GM12864 (cell line): ENCODE measurements at regions not wholly inside any gene's neighbourhood (a gene's known extent, or its start where the extent isn't known, plus 50 kb on each side); places are given as distances from the start of the nearest gene placed in this dataset.
"Not testable (repeated sequence)": the region's sequence is repeated elsewhere in the genome, so short reads cannot be mapped to it uniquely, and the experiment has no call there.

Source experiments
- DNase-seq: peaks from one replicate; pipeline ENCODE4 v3.0.0-alpha.2; 2011; ENCODE audit warnings: low read depth
- H3K4me3 ChIP-seq: 2 replicates; pipeline ENCODE4 v1.5.1; 2011; ENCODE audit warnings: mild to moderate bottlenecking, low read depth, low read length, control low read depth
- TF ChIP-seq, protein P1 (sequence below): IDR thresholded peaks from 2 replicates; pipeline ENCODE4 v1.5.1; 2011; ENCODE audit warnings: low read depth, mild to moderate bottlenecking, moderate library complexity, low read length, control low read depth, inconsistent platforms; ENCODE audit errors: missing control alignments

DNA sequence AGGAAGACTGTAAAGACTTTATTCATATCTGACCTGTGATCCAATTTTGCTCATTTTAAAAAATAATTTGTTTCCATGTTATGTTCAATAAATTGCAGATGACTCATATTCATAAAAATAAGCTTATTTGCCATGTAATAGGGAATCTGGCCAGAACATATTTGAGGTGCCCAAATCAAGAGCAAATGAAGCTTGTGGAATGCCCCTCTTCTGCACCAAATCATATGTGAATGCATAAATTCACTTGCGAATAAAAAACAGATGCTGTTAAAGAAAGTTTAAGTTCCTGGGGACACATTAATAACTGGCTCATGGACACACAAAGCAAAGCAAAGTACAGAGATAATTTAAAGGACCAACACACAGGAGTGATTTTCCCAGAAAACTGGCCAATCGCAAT lies 279.0 kb upstream of the CDH2 start:
- TF ChIP-seq, protein P1, sequence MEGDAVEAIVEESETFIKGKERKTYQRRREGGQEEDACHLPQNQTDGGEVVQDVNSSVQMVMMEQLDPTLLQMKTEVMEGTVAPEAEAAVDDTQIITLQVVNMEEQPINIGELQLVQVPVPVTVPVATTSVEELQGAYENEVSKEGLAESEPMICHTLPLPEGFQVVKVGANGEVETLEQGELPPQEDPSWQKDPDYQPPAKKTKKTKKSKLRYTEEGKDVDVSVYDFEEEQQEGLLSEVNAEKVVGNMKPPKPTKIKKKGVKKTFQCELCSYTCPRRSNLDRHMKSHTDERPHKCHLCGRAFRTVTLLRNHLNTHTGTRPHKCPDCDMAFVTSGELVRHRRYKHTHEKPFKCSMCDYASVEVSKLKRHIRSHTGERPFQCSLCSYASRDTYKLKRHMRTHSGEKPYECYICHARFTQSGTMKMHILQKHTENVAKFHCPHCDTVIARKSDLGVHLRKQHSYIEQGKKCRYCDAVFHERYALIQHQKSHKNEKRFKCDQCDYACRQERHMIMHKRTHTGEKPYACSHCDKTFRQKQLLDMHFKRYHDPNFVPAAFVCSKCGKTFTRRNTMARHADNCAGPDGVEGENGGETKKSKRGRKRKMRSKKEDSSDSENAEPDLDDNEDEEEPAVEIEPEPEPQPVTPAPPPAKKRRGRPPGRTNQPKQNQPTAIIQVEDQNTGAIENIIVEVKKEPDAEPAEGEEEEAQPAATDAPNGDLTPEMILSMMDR = no peak
- DNase-seq = no peak
- no peak overlapping the region for H3K4me3 ChIP-seq

DNA sequence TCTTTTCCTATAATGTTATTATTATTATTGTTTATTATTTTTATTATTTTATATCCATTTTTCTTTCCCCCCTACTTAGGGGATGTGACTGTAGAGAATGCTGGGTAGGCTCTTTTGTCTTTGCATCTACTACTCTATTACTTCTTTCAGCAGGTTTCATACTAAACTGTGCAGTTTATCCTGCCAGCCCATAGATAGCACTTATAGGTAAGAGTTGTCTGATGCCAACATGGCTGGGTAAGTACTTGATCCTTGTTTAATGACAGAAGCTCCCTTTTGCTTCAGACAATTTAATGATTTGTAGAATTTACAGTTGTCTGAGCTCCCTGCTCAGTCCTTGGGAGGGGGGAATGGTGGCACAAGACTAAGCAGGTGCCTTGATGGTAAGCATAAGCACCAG lies 262.9 kb upstream of the CDH2 start:
- no peak for DNase-seq
- no peak overlapping the region for H3K4me3 ChIP-seq
- TF ChIP-seq, protein P1 = no peak

DNA sequence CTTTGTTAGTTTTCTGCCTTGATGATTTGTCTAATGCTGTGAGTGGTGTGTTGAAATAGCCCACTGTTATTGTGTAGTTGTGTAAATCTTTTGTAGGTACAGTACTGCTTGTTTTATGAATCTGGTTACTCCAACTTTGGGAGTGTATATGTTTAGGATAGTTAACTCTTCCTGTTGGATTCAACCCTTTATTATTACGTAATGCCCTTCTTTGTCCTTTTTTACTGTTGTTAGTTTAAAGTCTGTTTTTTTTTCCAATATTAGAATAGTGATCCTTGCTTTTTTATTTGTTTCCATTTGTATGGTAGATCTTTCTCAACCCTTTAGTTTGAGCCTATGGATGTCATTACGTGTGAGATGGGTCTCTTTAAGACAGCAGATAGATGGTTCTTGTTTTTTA lies 261.5 kb upstream of the CDH2 start:
- TF ChIP-seq, protein P1 = no peak
- no peak overlapping the region for H3K4me3 ChIP-seq
- no peak for DNase-seq

DNA sequence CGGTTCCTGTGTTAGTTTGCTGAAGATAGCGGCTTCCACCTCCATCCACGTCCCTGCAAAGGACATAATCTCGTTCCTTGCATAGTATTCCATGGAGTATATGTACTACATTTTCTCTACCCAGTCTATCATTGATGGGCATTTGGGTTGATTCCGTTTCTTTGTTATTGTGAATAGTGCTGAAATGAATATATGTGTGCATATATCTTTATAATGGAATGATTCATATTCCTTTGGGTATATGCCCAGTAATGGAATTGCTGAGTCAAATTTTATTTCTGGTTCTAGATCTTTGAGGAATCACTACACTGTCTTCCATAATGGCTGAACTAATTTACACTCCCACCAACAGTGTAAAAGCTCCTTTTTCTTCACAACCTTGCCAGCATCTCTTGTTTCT lies 255.4 kb upstream of the CDH2 start:
- DNase-seq = no peak
- H3K4me3 ChIP-seq = no peak overlapping the region
- TF ChIP-seq, protein P1 = no peak

DNA sequence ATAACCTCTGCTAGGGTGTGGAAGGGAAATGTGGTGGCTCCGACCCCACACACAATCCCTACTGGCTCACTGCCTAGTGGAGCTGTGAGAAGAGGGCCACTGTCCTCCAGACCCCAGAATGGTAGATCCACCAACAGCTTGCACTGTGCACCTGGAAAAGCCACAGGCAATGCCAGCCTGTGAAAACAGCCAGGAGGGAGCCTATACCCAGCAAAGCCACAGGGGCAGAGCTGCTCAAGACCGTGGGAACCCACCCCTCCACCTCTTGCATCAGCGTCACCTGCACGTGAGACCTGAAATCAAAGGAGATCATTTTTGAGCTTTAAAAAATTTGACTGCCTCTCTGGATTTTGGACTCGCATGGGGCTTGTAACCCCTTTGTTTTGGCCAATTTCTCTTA lies 249.0 kb upstream of the CDH2 start:
- DNase-seq = no peak
- H3K4me3 ChIP-seq = no peak overlapping the region
- TF ChIP-seq, protein P1 = no peak

DNA sequence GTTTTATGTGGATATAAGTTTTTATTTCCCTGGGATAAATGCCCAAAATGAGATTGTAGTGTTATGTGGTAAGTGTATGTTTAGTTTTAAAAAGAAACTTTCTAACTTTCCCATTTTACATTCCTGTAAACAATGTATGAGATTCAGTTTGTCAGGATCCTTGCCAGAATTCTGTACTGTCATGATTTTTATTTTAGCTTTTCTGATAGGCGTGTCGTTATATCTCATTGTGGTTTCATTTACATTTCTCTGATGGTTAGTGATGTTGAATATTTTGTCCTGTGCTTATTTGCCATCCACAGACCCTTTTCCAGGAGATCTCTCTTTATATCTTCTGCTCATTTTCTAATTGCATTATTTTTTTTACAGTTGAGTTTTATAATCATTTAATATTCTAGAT lies 245.6 kb upstream of the CDH2 start:
- TF ChIP-seq, protein P1 = no peak
- DNase-seq = no peak
- H3K4me3 ChIP-seq = no peak overlapping the region

DNA sequence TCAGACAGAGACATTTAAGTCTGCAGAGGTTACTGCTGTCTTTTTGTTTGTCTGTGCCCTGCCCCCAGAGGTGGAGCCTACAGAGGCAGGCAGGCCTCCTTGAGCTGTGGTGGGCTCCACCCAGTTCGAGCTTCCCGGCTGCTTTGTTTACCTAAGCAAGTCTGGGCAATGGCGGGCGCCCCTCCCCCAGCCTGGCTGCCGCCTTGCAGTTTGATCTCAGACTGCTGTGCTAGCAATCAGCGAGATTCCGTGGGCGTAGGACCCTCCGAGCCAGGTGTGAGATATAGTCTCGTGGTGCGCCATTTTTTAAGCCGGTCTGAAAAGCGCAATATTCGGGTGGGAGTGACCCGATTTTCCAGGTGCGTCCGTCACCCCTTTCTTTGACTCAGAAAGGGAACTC lies 245.0 kb upstream of the CDH2 start:
- DNase-seq, H3K4me3 ChIP-seq: not testable (repeated sequence)

DNA sequence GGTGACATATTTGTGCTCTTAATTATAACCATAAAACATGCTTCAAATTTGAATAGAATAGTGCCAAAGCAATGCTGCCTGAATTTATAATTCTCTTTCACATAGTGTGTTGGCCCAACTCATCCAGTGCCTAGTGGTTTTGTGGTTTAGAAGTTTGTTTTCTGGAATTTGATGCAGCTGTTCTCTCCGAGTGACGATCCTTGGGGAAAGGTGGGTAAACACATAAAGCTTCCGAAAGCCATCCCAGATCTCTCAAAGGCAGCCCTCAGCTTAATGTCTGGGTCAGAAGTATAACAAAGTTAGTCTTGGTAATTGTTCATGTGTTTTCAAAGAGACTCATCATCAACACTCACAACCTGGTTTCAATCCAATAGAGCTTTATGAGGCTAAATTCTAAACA lies 235.6 kb upstream of the CDH2 start:
- H3K4me3 ChIP-seq = no peak overlapping the region
- TF ChIP-seq, protein P1 = no peak
- DNase-seq = no peak
